Activated T-cell treated with anti-CD3 and anti-CD28 coated beads for 1 hour (primary cell): ENCODE measurements at regions not wholly inside any gene's neighbourhood (a gene's known extent, or its start where the extent isn't known, plus 50 kb on each side); places are given as distances from the start of the nearest gene placed in this dataset.

Experiments used
- DNase-seq: peaks from one replicate; pipeline ENCODE4 v3.0.0-alpha.2; 2020; ENCODE audit warnings: low read depth

GRCh38 chr10:120960725-120961124 lies 109.6 kb downstream of the WDR11 start:
- no peak for DNase-seq

- DNase-seq = no peak
Measured at GRCh38 chr10:120961795-120962755, 110.9 kb downstream of the WDR11 start.

GRCh38 chr10:120962756-120963593 lies 111.8 kb downstream of the WDR11 start:
- DNase-seq = no peak

GRCh38 chr10:120963594-120964220 lies 112.5 kb downstream of the WDR11 start:
- no peak for DNase-seq

- DNase-seq = no peak
Measured at GRCh38 chr10:120966657-120967045, 115.5 kb downstream of the WDR11 start.

- no peak for DNase-seq
Measured at GRCh38 chr10:120969219-120969645, 118.1 kb downstream of the WDR11 start.

GRCh38 chr10:120970595-120971529 lies 119.7 kb downstream of the WDR11 start:
- no peak for DNase-seq

- DNase-seq = no peak
Measured at GRCh38 chr10:120971671-120972070, 120.5 kb downstream of the WDR11 start.

GRCh38 chr10:120972259-120972658 lies 121.1 kb downstream of the WDR11 start:
- no peak for DNase-seq

- DNase-seq = no peak
Measured at GRCh38 chr10:120975072-120975867, 124.1 kb downstream of the WDR11 start.

- DNase-seq = no peak
Measured at GRCh38 chr10:120975868-120976225, 124.7 kb downstream of the WDR11 start.

- DNase-seq = no peak
Measured at GRCh38 chr10:120977897-120978296, 126.7 kb downstream of the WDR11 start.

- DNase-seq = no peak
Measured at GRCh38 chr10:120978589-120979252, 127.6 kb downstream of the WDR11 start.

GRCh38 chr10:120979435-120980278 lies 128.5 kb downstream of the WDR11 start:
- peak; percentile 2 for DNase-seq

- no peak for DNase-seq
Measured at GRCh38 chr10:120980279-120981255, 129.4 kb downstream of the WDR11 start.

GRCh38 chr10:120981601-120982391 lies 130.6 kb downstream of the WDR11 start:
- DNase-seq = no peak

- DNase-seq = no peak
Measured at GRCh38 chr10:120982507-120982906, 131.3 kb downstream of the WDR11 start.
